ENCODE measurements at regions not wholly inside any gene's neighbourhood (a gene's known extent, or its start where the extent isn't known, plus 50 kb on each side); places are given as distances from the start of the nearest gene placed in this dataset.

DNA sequence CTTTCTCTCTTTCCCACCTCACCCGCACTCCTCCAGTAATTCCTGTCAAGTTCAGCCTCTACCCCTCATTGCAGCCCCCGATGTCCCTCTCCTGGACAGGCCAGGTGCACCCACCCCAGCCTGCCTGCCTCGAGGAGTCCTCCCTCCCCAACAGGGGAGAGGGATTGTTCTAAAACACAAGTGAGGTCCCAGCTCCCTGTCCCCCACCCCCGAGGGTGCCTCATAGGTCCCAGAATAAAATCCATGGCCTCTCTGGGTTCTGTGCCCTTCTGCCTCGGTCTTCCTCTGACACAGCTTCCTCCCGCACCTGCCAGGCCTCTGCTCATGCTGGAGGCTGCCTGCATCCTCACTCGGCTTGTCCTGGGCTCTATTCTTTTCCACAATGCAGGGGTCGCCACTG lies 720.1 kb downstream of the BRD1 start:
- H3K4me3 ChIP-seq (ENCODE audit: control insufficient read depth, low read depth, low read length) = no peak overlapping the region
- TF ChIP-seq, protein P1, sequence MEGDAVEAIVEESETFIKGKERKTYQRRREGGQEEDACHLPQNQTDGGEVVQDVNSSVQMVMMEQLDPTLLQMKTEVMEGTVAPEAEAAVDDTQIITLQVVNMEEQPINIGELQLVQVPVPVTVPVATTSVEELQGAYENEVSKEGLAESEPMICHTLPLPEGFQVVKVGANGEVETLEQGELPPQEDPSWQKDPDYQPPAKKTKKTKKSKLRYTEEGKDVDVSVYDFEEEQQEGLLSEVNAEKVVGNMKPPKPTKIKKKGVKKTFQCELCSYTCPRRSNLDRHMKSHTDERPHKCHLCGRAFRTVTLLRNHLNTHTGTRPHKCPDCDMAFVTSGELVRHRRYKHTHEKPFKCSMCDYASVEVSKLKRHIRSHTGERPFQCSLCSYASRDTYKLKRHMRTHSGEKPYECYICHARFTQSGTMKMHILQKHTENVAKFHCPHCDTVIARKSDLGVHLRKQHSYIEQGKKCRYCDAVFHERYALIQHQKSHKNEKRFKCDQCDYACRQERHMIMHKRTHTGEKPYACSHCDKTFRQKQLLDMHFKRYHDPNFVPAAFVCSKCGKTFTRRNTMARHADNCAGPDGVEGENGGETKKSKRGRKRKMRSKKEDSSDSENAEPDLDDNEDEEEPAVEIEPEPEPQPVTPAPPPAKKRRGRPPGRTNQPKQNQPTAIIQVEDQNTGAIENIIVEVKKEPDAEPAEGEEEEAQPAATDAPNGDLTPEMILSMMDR (IDR thresholded peaks at IDR 0.05; ENCODE audit: control insufficient read depth, insufficient read depth, low read depth, low read length, missing control alignments) = no peak
- no peak for DNase-seq (ENCODE audit: low read depth)

DNA sequence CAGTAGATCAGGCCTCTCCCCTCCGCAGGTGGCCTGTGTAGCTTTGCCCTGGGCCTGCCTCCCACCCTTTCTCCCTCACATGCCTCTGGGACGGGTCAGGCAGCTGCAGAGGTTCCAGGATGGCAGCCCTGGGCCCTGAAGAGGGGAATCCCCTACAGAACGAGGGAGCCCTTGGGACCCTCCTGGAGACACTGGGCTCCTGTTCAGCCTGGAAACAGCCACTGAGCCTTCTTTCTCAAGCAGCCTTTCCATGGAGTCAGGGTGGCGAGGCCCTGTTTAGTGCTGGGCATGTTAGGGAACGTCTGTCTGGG lies 720.9 kb downstream of the BRD1 start:
- no peak for DNase-seq (ENCODE audit: low read depth)
- TF ChIP-seq, protein P1 (IDR thresholded peaks at IDR 0.05; ENCODE audit: control insufficient read depth, insufficient read depth, low read depth, low read length, missing control alignments) = no peak
- H3K4me3 ChIP-seq (ENCODE audit: control insufficient read depth, low read depth, low read length) = no peak overlapping the region

GRCh38 chr22:49106096-49106841 lies 721.4 kb downstream of the BRD1 start:
- TF ChIP-seq, protein P1 (IDR thresholded peaks at IDR 0.05; ENCODE audit: control insufficient read depth, insufficient read depth, low read depth, low read length, missing control alignments) = no peak
- DNase-seq (ENCODE audit: low read depth) = no peak
- no peak overlapping the region for H3K4me3 ChIP-seq (ENCODE audit: control insufficient read depth, low read depth, low read length)

- TF ChIP-seq, protein P1 (IDR thresholded peaks at IDR 0.05; ENCODE audit: control insufficient read depth, insufficient read depth, low read depth, low read length, missing control alignments) = no peak
- no peak for DNase-seq (ENCODE audit: low read depth)
- no peak overlapping the region for H3K4me3 ChIP-seq (ENCODE audit: control insufficient read depth, low read depth, low read length)
These were observed 723.2 kb downstream of the BRD1 start for GRCh38 chr22:49104434-49104833.

DNA sequence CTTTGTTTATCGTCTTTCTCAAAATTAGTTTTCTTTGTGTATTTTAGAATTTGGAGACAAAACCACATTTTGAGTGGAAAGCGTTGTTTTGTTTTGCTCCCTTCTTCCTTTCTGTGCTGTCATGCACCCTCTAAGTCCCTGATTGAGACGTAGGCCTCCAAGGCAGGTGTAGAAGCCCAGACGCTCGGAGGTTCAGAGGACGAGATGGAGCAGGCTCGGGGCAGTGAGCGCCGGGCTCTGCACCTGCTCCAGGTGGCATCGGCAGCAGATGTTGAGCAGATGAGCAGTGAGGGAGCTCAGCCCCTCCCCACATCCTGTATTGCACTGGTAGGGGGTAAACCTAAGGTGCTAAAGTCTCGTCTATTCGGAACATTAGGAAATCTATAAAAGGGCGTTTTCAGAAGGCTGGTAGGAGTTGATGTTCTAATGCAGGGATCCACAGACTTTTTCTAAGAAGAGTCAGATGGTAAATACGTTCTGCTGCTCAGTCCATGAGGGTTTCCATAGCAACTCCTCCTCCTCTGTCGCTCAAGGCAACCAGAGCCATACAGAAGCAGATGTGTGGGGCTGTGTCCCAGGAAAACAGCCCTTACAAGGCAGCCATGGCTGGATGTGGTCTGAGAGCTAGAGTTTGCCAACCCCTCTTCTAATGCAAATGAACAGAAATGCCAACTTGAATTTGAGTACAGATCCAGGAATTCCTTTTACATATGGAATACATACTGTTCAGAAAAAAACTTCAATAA lies 724.2 kb downstream of the BRD1 start:
- H3K4me3 ChIP-seq (ENCODE audit: control insufficient read depth, low read depth, low read length) = no peak overlapping the region
- no peak for DNase-seq (ENCODE audit: low read depth)
- TF ChIP-seq, protein P1 (IDR thresholded peaks at IDR 0.05; ENCODE audit: control insufficient read depth, insufficient read depth, low read depth, low read length, missing control alignments) = no peak

- no peak for DNase-seq (ENCODE audit: low read depth)
- TF ChIP-seq, protein P1 (IDR thresholded peaks at IDR 0.05; ENCODE audit: control insufficient read depth, insufficient read depth, low read depth, low read length, missing control alignments) = no peak
- no peak overlapping the region for H3K4me3 ChIP-seq (ENCODE audit: control insufficient read depth, low read depth, low read length)
These were observed 725.3 kb downstream of the BRD1 start for GRCh38 chr22:49102367-49102766.

Measured in AG09309 (cell line).